NCI-H1417 (cell line): ENCODE measurements at regions not wholly inside any gene's neighbourhood (a gene's known extent, or its start where the extent isn't known, plus 50 kb on each side); places are given as distances from the start of the nearest gene placed in this dataset.

Source experiments
- DNase-seq, 3 experiments: peaks; one replicate each; lab custom pipeline; 2025; lab: John Stamatoyannopoulos, UW

- no peak for DNase-seq
Measured at GRCh38 chr7:114755856-114756255, 166.0 kb upstream of the MDFIC start.

- no peak for DNase-seq
Measured at GRCh38 chr7:114758661-114759227, 163.2 kb upstream of the MDFIC start.

GRCh38 chr7:114759347-114760062, 162.4 kb upstream of the MDFIC start:
- DNase-seq, result peak in 1 of 3 experiments; percentile 36

- DNase-seq, result no peak
Measured at GRCh38 chr7:114760477-114760876, 161.4 kb upstream of the MDFIC start.

GRCh38 chr7:114761973-114762372, 159.9 kb upstream of the MDFIC start:
- DNase-seq, result no peak

GRCh38 chr7:114765331-114766040, 156.4 kb upstream of the MDFIC start:
- DNase-seq, result no peak

- DNase-seq, result no peak
Measured at GRCh38 chr7:114766041-114766356, 155.9 kb upstream of the MDFIC start.

GRCh38 chr7:114777288-114777687, 144.6 kb upstream of the MDFIC start:
- DNase-seq, result no peak

- DNase-seq, result no peak
Measured at GRCh38 chr7:114783508-114783907, 138.4 kb upstream of the MDFIC start.

- no peak for DNase-seq
Measured at GRCh38 chr7:114784177-114784576, 137.7 kb upstream of the MDFIC start.

GRCh38 chr7:114784746-114785145, 137.1 kb upstream of the MDFIC start:
- DNase-seq, result no peak

GRCh38 chr7:114785496-114785895, 136.4 kb upstream of the MDFIC start:
- no peak for DNase-seq

GRCh38 chr7:114786455-114786854, 135.4 kb upstream of the MDFIC start:
- DNase-seq, result no peak

- no peak for DNase-seq
Measured at GRCh38 chr7:114787556-114787955, 134.3 kb upstream of the MDFIC start.

GRCh38 chr7:114788706-114789105, 133.2 kb upstream of the MDFIC start:
- DNase-seq, result no peak

- no peak for DNase-seq
Measured at GRCh38 chr7:114789161-114789560, 132.7 kb upstream of the MDFIC start.

GRCh38 chr7:114789871-114790311, 132.0 kb upstream of the MDFIC start:
- DNase-seq, result no peak

- no peak for DNase-seq
Measured at GRCh38 chr7:114790521-114790920, 131.4 kb upstream of the MDFIC start.

GRCh38 chr7:114791771-114792170, 130.1 kb upstream of the MDFIC start:
- no peak for DNase-seq

- DNase-seq, result no peak
Measured at GRCh38 chr7:114793155-114793845, 128.6 kb upstream of the MDFIC start.

- DNase-seq, result no peak
Measured at GRCh38 chr7:114795475-114795874, 126.4 kb upstream of the MDFIC start.

GRCh38 chr7:114799628-114800028, 122.3 kb upstream of the MDFIC start:
- DNase-seq, result no peak

GRCh38 chr7:114802632-114803031, 119.3 kb upstream of the MDFIC start:
- no peak for DNase-seq
